Inflammatory macrophage treated with lipopolysaccharide for 4 hours (primary cell): ENCODE measurements at regions not wholly inside any gene's neighbourhood (a gene's known extent, or its start where the extent isn't known, plus 50 kb on each side); places are given as distances from the start of the nearest gene placed in this dataset.
"Not testable (repeated sequence)": the region's sequence is repeated elsewhere in the genome, so short reads cannot be mapped to it uniquely, and the experiment has no call there.

Experiments used
- DNase-seq: peaks from one replicate; pipeline ENCODE4 v3.0.0-alpha.2; 2020

- no peak for DNase-seq
Observed at GRCh38 chr10:8283986-8284385, 229.5 kb downstream of the GATA3 start.

- DNase-seq: not testable (repeated sequence)
Observed at GRCh38 chr10:8285970-8286369, 231.5 kb downstream of the GATA3 start.

- no peak for DNase-seq
Observed at GRCh38 chr10:8288600-8288999, 234.1 kb downstream of the GATA3 start.

- no peak for DNase-seq
Observed at GRCh38 chr10:8289186-8289924, 234.9 kb downstream of the GATA3 start.

- no peak for DNase-seq
Observed at GRCh38 chr10:8294779-8295178, 240.3 kb downstream of the GATA3 start.

GRCh38 chr10:8295311-8295710 lies 240.8 kb downstream of the GATA3 start:
- no peak for DNase-seq

GRCh38 chr10:8296090-8296733 lies 241.7 kb downstream of the GATA3 start:
- DNase-seq: no peak

- no peak for DNase-seq
Observed at GRCh38 chr10:8296734-8297101, 242.2 kb downstream of the GATA3 start.

- no peak for DNase-seq
Observed at GRCh38 chr10:8297107-8297506, 242.6 kb downstream of the GATA3 start.

- DNase-seq: no peak
Observed at GRCh38 chr10:8297959-8298358, 243.5 kb downstream of the GATA3 start.

- no peak for DNase-seq
Observed at GRCh38 chr10:8298896-8299570, 244.5 kb downstream of the GATA3 start.

GRCh38 chr10:8300925-8301324 lies 246.4 kb downstream of the GATA3 start:
- DNase-seq: no peak

- DNase-seq: no peak
Observed at GRCh38 chr10:8301333-8301732, 246.8 kb downstream of the GATA3 start.

- no peak for DNase-seq
Observed at GRCh38 chr10:8301831-8302230, 247.3 kb downstream of the GATA3 start.

GRCh38 chr10:8302565-8302964 lies 248.1 kb downstream of the GATA3 start:
- no peak for DNase-seq

- DNase-seq: no peak
Observed at GRCh38 chr10:8304861-8305260, 250.4 kb downstream of the GATA3 start.

- no peak for DNase-seq
Observed at GRCh38 chr10:8305876-8306652, 251.6 kb downstream of the GATA3 start.

GRCh38 chr10:8306685-8307364 lies 252.3 kb downstream of the GATA3 start:
- DNase-seq: no peak

GRCh38 chr10:8310930-8311329 lies 256.4 kb downstream of the GATA3 start:
- no peak for DNase-seq

- no peak for DNase-seq
Observed at GRCh38 chr10:8311526-8312070, 257.1 kb downstream of the GATA3 start.

GRCh38 chr10:8312079-8312478 lies 257.6 kb downstream of the GATA3 start:
- no peak for DNase-seq

- no peak for DNase-seq
Observed at GRCh38 chr10:8312781-8313180, 258.3 kb downstream of the GATA3 start.
